MM.1S (cell line): ENCODE measurements at regions not wholly inside any gene's neighbourhood (a gene's known extent, or its start where the extent isn't known, plus 50 kb on each side); places are given as distances from the start of the nearest gene placed in this dataset.

Experiments
- DNase-seq: peaks from one replicate; pipeline ENCODE4 v3.0.0-alpha.2; 2015
- H2AFZ ChIP-seq: fragments of 300-600 bp; sonication (generic); 2 replicates; pipeline ENCODE4 v1.6.0; 2016; ENCODE audit warnings: antibody characterized with exemption, low read length
- H3F3A ChIP-seq: fragments of 300-600 bp; sonication (generic); 2 replicates; pipeline ENCODE4 v1.6.1; 2016; ENCODE audit warnings: mild to moderate bottlenecking, antibody characterized with exemption, low read length, moderate library complexity, mixed read lengths; ENCODE audit not compliant: insufficient read depth
- H3K27ac ChIP-seq: fragments of 300-600 bp; sonication (generic); 2 replicates; pipeline ENCODE4 v1.5.1; 2016; ENCODE audit warnings: mild to moderate bottlenecking, low read length
- H3K27me3 ChIP-seq: fragments of 300-600 bp; sonication (generic); replicated peaks from 2 replicates; pipeline ENCODE4 v1.6.0; 2016; ENCODE audit warnings: low read length; ENCODE audit not compliant: insufficient read depth
- H3K36me3 ChIP-seq: fragments of 300-600 bp; sonication (generic); replicated peaks from 2 replicates; pipeline ENCODE4 v1.6.1; 2016; ENCODE audit warnings: mild to moderate bottlenecking, low read length, mixed read lengths; ENCODE audit not compliant: insufficient read depth
- H3K4me1 ChIP-seq: fragments of 300-600 bp; sonication (generic); 2 replicates; pipeline ENCODE4 v1.6.1; 2016; ENCODE audit warnings: low read length, mixed read lengths
- H3K4me2 ChIP-seq: fragments of 300-600 bp; sonication (generic); 2 replicates; pipeline ENCODE4 v1.6.0; 2016; ENCODE audit warnings: low read depth, low read length
- H3K4me3 ChIP-seq: fragments of 300-600 bp; sonication (generic); 2 replicates; pipeline ENCODE4 v1.5.1; 2016; ENCODE audit warnings: low read length, mixed read lengths
- H3K79me2 ChIP-seq: fragments of 300-600 bp; sonication (generic); 2 replicates; pipeline ENCODE4 v1.6.1; 2016; ENCODE audit warnings: mixed run types, low read length, mixed read lengths
- H3K9ac ChIP-seq: fragments of 300-600 bp; sonication (generic); 2 replicates; pipeline ENCODE4 v1.6.1; 2016; ENCODE audit warnings: low read length, mixed read lengths
- H3K9me2 ChIP-seq: fragments of 300-600 bp; sonication (generic); replicated peaks from 2 replicates; pipeline ENCODE4 v1.6.1; 2016; ENCODE audit warnings: mild to moderate bottlenecking, low read length, mixed read lengths; ENCODE audit not compliant: insufficient read depth
- H3K9me3 ChIP-seq: fragments of 300-600 bp; sonication (generic); replicated peaks from 2 replicates; pipeline ENCODE4 v1.6.1; 2016; ENCODE audit warnings: mild to moderate bottlenecking, low read length, mixed read lengths; ENCODE audit not compliant: insufficient read depth
- H4K20me1 ChIP-seq: fragments of 300-600 bp; sonication (generic); 2 replicates; pipeline ENCODE4 v1.6.1; 2016; ENCODE audit warnings: mild to moderate bottlenecking, low read length, moderate library complexity, mixed read lengths; ENCODE audit not compliant: insufficient read depth
- CTCF ChIP-seq: fragments of 300-600 bp; sonication (generic); IDR thresholded peaks from 2 replicates; pipeline ENCODE4 v1.5.1; 2016; ENCODE audit warnings: antibody characterized with exemption, low read length, mixed read lengths
- EZH2 ChIP-seq: fragments of 300-600 bp; sonication (generic); optimal IDR thresholded peaks from 2 replicates; pipeline ENCODE3; 2017; ENCODE audit warnings: low read depth, mild to moderate bottlenecking, antibody characterized with exemption, low read length, mixed read lengths
- EZH2phosphoT487 ChIP-seq: fragments of 300-600 bp; sonication (generic); IDR thresholded peaks from 2 replicates; pipeline ENCODE4 v1.6.1; 2018; ENCODE audit warnings: antibody characterized with exemption, low read length

GRCh38 chr6:87938287-87938686 is 109.4 kb upstream of the SPACA1 start:
- H3K27me3 ChIP-seq = no peaks in the 10 kb centered on the region
- TF ChIP-seq EZH2 = no peak
- TF ChIP-seq EZH2phosphoT487 = no peak
- H3K9me3 ChIP-seq = no peaks in the 10 kb centered on the region
- H3K4me2 ChIP-seq = no peak overlapping the region
- no peak overlapping the region for H3K9ac ChIP-seq
- no peak for DNase-seq
- H3K27ac ChIP-seq = no peak overlapping the region
- H3K9me2 ChIP-seq = no peaks in the 10 kb centered on the region
- no peaks in the 10 kb centered on the region for H4K20me1 ChIP-seq
- no peaks in the 10 kb centered on the region for H3K4me1 ChIP-seq
- H3K36me3 ChIP-seq = no peaks in the 10 kb centered on the region
- no peaks in the 10 kb centered on the region for H3F3A ChIP-seq
- no peak overlapping the region for H3K4me3 ChIP-seq
- H3K79me2 ChIP-seq = no peaks in the 10 kb centered on the region
- no peak overlapping the region for H2AFZ ChIP-seq

GRCh38 chr6:87936065-87936464 is 111.6 kb upstream of the SPACA1 start:
- H3K9ac ChIP-seq = no peak overlapping the region
- no peak for DNase-seq
- H3K4me2 ChIP-seq = no peak overlapping the region
- H3K9me3 ChIP-seq = no peaks in the 10 kb centered on the region
- H3K4me1 ChIP-seq = no peaks in the 10 kb centered on the region
- no peaks in the 10 kb centered on the region for H3K79me2 ChIP-seq
- no peak overlapping the region for H3K27ac ChIP-seq
- no peak overlapping the region for H3K4me3 ChIP-seq
- no peaks in the 10 kb centered on the region for H4K20me1 ChIP-seq
- H2AFZ ChIP-seq = no peak overlapping the region
- H3K9me2 ChIP-seq = no peaks in the 10 kb centered on the region
- TF ChIP-seq EZH2 (no peak), EZH2phosphoT487 (no peak), CTCF (no peak)
- H3F3A ChIP-seq = no peaks in the 10 kb centered on the region
- H3K27me3 ChIP-seq = no peaks in the 10 kb centered on the region
- H3K36me3 ChIP-seq = no peaks in the 10 kb centered on the region

- Histone ChIP-seq H3K27me3 (no peaks in the 10 kb centered on the region), H3K27ac (no peak overlapping the region), H3K9ac (no peak overlapping the region), H3K9me2 (no peaks in the 10 kb centered on the region), H4K20me1 (no peaks in the 10 kb centered on the region), H2AFZ (no peak overlapping the region), H3K9me3 (no peaks in the 10 kb centered on the region), H3K79me2 (no peaks in the 10 kb centered on the region), H3K36me3 (no peaks in the 10 kb centered on the region), H3K4me2 (no peak overlapping the region), H3F3A (no peaks in the 10 kb centered on the region), H3K4me1 (peaks cover 4% of the 10 kb centered on the region), H3K4me3 (no peak overlapping the region)
- TF ChIP-seq EZH2 (no peak), CTCF (no peak), EZH2phosphoT487 (no peak)
- DNase-seq = no peak
These were observed 112.4 kb upstream of the SPACA1 start for GRCh38 chr6:87935196-87935595.

- H3K9ac ChIP-seq = no peak overlapping the region
- no peaks in the 10 kb centered on the region for H3K9me2 ChIP-seq
- no peaks in the 10 kb centered on the region for H3F3A ChIP-seq
- no peak for DNase-seq
- TF ChIP-seq EZH2phosphoT487 (no peak), CTCF (no peak), EZH2 (no peak)
- no peak overlapping the region for H3K4me3 ChIP-seq
- no peaks in the 10 kb centered on the region for H3K79me2 ChIP-seq
- H3K27ac ChIP-seq = no peak overlapping the region
- H3K9me3 ChIP-seq = no peaks in the 10 kb centered on the region
- peaks cover 19% of the 10 kb centered on the region for H3K4me1 ChIP-seq
- H3K27me3 ChIP-seq = no peaks in the 10 kb centered on the region
- H3K4me2 ChIP-seq = no peak overlapping the region
- H2AFZ ChIP-seq = no peak overlapping the region
- no peaks in the 10 kb centered on the region for H3K36me3 ChIP-seq
- H4K20me1 ChIP-seq = no peaks in the 10 kb centered on the region
These were observed 115.3 kb upstream of the SPACA1 start for GRCh38 chr6:87932361-87932760.
